AG10803 (cell line): ENCODE measurements at regions not wholly inside any gene's neighbourhood (a gene's known extent, or its start where the extent isn't known, plus 50 kb on each side); places are given as distances from the start of the nearest gene placed in this dataset.
A peak's percentile ranks its signal among the peaks of the same experiment; 100 is the strongest.
"Not testable (repeated sequence)": the region's sequence is repeated elsewhere in the genome, so short reads cannot be mapped to it uniquely, and the experiment has no call there.

Experiments used
- DNase-seq: peaks from one replicate; pipeline ENCODE4 v3.0.0; 2010; ENCODE audit warnings: low read depth
- H3K4me3 ChIP-seq: 2 replicates; pipeline ENCODE4 v1.5.1; 2011; ENCODE audit warnings: mild to moderate bottlenecking, low read length, control low read depth
- TF ChIP-seq, protein P1 (sequence below): conservative IDR thresholded peaks from 2 replicates; pipeline ENCODE4 v1.5.1; 2011; ENCODE audit warnings: mild to moderate bottlenecking, low read length, control low read depth, inconsistent platforms

DNA sequence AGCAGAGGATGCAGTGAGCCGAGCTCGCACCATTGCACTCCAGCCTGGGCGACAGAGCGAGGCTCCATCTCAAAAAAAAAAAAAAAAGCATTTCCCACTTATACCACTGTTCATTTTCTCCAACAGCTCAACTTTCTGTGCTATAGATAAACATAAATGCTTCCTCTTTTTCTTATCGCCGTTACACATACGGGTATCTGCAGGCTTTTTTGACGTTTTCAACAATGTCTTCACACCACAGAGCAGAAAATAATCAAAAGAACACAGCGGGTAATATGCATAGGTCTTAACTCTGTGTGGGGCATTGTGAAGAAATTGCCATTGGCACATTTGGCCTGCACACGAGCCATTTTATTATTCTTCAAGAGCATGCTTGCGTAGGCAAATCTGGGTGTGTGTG lies 86.4 kb downstream of the CAPZA3 start:
- DNase-seq: no peak
- H3K4me3 ChIP-seq: no peak overlapping the region
- TF ChIP-seq, protein P1, sequence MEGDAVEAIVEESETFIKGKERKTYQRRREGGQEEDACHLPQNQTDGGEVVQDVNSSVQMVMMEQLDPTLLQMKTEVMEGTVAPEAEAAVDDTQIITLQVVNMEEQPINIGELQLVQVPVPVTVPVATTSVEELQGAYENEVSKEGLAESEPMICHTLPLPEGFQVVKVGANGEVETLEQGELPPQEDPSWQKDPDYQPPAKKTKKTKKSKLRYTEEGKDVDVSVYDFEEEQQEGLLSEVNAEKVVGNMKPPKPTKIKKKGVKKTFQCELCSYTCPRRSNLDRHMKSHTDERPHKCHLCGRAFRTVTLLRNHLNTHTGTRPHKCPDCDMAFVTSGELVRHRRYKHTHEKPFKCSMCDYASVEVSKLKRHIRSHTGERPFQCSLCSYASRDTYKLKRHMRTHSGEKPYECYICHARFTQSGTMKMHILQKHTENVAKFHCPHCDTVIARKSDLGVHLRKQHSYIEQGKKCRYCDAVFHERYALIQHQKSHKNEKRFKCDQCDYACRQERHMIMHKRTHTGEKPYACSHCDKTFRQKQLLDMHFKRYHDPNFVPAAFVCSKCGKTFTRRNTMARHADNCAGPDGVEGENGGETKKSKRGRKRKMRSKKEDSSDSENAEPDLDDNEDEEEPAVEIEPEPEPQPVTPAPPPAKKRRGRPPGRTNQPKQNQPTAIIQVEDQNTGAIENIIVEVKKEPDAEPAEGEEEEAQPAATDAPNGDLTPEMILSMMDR: no peak

DNA sequence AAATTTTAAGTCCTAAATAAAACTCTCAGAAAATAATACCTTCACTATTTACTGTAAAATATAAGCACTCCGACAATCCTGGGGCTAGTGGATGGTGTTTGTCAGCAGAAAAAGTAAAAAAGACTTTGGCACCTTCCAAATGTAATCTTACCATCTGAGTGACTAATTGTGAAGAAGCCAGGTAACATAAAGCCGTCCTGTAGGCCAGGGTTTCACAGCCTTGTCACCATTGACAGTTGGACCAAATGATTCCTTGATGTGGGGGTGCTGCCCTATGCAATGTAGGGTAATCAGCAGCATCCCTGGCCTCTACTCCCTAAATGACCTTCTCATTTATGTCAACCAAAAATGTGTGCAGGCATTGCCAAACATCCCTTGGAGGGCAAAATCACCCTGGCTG lies 87.2 kb downstream of the CAPZA3 start:
- TF ChIP-seq, protein P1: no peak

DNA sequence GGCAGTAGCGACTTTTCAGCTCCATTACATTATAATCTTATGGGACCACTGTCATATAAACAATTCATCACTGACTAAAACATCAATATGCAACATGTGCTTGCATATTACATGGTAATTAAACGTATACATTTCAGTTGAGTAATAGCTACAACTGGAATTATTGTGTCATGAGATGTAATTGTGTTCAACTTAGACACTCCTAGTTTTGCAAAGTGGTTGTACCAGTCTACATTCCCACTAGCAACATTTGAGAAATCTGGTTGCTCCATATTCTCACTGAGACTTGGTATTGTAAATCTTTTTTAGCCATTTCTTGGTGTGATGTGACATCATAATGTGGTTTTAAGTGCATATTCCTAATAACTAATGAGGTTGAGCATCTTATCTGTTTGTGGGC lies 90.0 kb downstream of the CAPZA3 start:
- DNase-seq: no peak
- H3K4me3 ChIP-seq: no peak overlapping the region
- TF ChIP-seq, protein P1: no peak

More for the DNA sequence above, 87.2 kb downstream of the CAPZA3 start:
- DNase-seq: no peak
- no peak overlapping the region for H3K4me3 ChIP-seq

DNA sequence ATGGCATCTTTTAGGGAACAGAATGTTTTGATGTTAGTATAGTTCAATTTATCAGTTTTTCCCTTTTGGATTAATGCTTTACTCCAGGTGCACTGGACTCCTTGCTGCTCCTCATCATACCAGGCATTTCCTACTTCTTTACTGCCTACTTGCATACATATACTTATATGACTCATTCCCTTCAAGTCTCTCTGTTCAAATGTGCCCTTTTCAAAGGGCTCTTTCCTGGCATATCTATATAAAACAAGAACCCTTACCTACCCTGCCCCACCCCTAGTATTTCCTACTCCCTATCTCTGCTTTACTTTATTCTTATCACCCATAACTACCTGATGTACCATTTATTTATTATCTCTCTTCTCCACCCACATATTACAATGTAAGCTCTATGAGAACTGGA lies 90.6 kb downstream of the CAPZA3 start:
- TF ChIP-seq, protein P1: no peak
- no peak overlapping the region for H3K4me3 ChIP-seq
- no peak for DNase-seq

DNA sequence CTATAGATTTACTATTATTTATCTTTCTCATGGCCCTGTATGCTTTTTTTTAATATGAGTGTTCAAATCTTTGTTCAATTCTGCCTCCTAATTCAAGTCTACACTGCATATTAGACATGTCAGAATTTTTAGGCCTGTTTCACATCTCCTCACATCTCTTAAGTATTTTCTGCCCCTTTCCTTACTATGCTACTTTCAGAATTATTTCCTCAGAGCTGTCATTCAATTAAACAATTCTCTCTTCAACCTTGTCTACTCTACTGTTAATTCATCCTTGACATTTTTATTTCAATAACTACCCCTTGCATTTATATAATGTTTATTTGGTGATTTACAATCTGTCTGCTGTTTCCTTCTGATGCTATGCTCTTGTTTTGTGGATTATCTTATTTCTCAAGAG lies 91.1 kb downstream of the CAPZA3 start:
- no peak overlapping the region for H3K4me3 ChIP-seq
- TF ChIP-seq, protein P1: no peak
- no peak for DNase-seq

DNA sequence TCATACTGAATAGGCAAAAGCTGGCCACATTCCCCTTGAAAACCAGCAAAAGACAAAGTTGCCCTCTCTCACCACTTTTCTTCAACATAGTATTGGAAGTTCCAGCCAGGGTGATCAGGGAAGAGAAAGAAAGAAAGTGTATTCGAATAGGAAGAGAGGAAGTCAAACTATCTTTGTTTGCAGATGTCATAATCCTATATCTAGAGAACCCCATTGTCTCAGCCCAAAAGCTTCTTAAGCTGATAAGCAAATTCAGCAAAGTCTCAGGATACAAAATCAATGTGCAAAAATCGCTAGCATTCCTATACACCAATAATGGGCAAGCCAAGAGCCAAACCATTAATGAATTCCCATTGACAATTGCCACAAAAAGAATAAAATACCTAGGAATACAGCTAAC lies 95.0 kb downstream of the CAPZA3 start:
- not testable (repeated sequence) for DNase-seq, H3K4me3 ChIP-seq

DNA sequence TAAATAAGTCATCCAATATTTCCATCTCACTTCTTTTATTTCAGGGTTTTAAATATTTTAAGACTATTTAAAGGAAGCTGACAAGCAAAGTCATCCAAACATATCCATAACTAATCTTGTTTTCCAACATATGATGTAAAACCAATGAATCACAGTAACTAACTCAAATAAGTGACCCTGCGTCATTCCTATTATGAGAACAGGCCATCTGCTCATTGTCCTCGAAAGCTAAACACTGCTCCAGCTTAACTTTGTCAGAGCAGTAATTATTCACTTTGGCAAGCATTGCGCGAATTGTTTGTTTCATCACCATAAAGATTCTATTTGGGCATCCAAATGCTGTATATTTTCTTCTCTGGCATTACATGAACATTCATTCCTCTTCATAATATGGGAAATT lies 99.1 kb downstream of the CAPZA3 start:
- no peak overlapping the region for H3K4me3 ChIP-seq
- TF ChIP-seq, protein P1: no peak
- DNase-seq: peak; percentile 70

DNA sequence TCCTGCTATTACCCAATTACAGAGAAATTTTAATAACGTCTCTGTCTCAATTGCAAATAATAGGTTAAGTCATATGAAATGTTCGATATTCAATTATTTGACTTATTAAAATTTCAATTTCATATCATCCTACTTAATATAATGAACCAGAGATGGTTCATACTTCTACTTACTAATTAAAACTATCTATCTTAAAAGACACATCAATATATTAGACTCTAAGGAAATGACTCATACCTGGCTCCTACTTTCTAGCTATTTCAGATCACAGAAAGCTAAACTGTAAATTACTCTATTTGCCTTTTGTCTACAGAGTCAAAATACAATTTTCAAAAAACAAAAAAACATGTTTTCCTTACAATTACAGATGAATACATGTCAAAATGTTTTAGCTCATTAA lies 99.6 kb downstream of the CAPZA3 start:
- TF ChIP-seq, protein P1: no peak
- H3K4me3 ChIP-seq: no peak overlapping the region
- DNase-seq: no peak

DNA sequence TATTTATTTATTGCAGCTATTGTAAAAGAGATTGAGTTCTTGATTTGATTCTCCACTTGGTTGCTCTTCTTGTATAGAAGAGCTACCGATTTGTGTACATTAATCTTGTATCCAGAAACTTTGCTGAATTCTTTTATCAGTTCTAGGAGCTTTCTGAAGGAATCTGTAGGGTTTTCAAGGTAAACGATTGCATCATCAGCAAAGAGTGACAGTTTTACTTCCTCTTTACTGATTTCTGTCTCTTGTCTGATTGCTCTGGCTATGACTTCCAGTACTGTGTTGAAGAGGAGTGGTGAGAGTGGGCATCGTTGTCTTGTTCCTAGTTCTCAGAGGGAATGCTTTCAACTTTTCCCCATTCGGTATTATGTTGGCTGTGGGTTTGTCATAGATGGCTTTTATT lies 103.1 kb downstream of the CAPZA3 start:
- not testable (repeated sequence) for H3K4me3 ChIP-seq, DNase-seq
